HG02759 (cell line): ENCODE measurements at regions not wholly inside any gene's neighbourhood (a gene's known extent, or its start where the extent isn't known, plus 50 kb on each side); places are given as distances from the start of the nearest gene placed in this dataset.

Experiments used
- ATAC-seq: cut with Tn5 transposase; IDR thresholded peaks from one replicate; pipeline ENCODE4 v1.9.1; 2021; ENCODE audit warnings: mild to moderate bottlenecking, moderate library complexity; ENCODE audit not compliant: unreplicated experiment

GRCh38 chr12:98123021-98123461 is 392.3 kb upstream of the TMPO start:
- ATAC-seq, result no peak

GRCh38 chr12:98126637-98127335 is 388.6 kb upstream of the TMPO start:
- no peak for ATAC-seq

GRCh38 chr12:98127336-98127679 is 388.1 kb upstream of the TMPO start:
- no peak for ATAC-seq

GRCh38 chr12:98127854-98128253 is 387.5 kb upstream of the TMPO start:
- no peak for ATAC-seq

- ATAC-seq, result no peak
Observed at GRCh38 chr12:98136544-98136943, 378.8 kb upstream of the TMPO start.

GRCh38 chr12:98137278-98137677 is 378.1 kb upstream of the TMPO start:
- ATAC-seq, result no peak

GRCh38 chr12:98144953-98145352 is 370.4 kb upstream of the TMPO start:
- ATAC-seq, result no peak

- no peak for ATAC-seq
Observed at GRCh38 chr12:98146043-98146442, 369.3 kb upstream of the TMPO start.

- no peak for ATAC-seq
Observed at GRCh38 chr12:98146487-98146886, 368.9 kb upstream of the TMPO start.

GRCh38 chr12:98149270-98149669 is 366.1 kb upstream of the TMPO start:
- peak; percentile 79 for ATAC-seq

- no peak for ATAC-seq
Observed at GRCh38 chr12:98149691-98150210, 365.6 kb upstream of the TMPO start.

- ATAC-seq, result no peak
Observed at GRCh38 chr12:98151105-98151590, 364.2 kb upstream of the TMPO start.

- no peak for ATAC-seq
Observed at GRCh38 chr12:98151984-98152383, 363.4 kb upstream of the TMPO start.

GRCh38 chr12:98154850-98155249 is 360.5 kb upstream of the TMPO start:
- ATAC-seq, result no peak

GRCh38 chr12:98156697-98157096 is 358.7 kb upstream of the TMPO start:
- ATAC-seq, result no peak

- ATAC-seq, result no peak
Observed at GRCh38 chr12:98162906-98163678, 352.3 kb upstream of the TMPO start.

- no peak for ATAC-seq
Observed at GRCh38 chr12:98172304-98172703, 343.1 kb upstream of the TMPO start.

GRCh38 chr12:98172801-98173200 is 342.6 kb upstream of the TMPO start:
- no peak for ATAC-seq

- no peak for ATAC-seq
Observed at GRCh38 chr12:98173773-98174427, 341.5 kb upstream of the TMPO start.

- no peak for ATAC-seq
Observed at GRCh38 chr12:98174428-98174809, 341.0 kb upstream of the TMPO start.

GRCh38 chr12:98178126-98178525 is 337.3 kb upstream of the TMPO start:
- ATAC-seq, result no peak

GRCh38 chr12:98179151-98179550 is 336.2 kb upstream of the TMPO start:
- no peak for ATAC-seq
